ENCODE measurements at regions not wholly inside any gene's neighbourhood (a gene's known extent, or its start where the extent isn't known, plus 50 kb on each side); places are given as distances from the start of the nearest gene placed in this dataset.

DNA sequence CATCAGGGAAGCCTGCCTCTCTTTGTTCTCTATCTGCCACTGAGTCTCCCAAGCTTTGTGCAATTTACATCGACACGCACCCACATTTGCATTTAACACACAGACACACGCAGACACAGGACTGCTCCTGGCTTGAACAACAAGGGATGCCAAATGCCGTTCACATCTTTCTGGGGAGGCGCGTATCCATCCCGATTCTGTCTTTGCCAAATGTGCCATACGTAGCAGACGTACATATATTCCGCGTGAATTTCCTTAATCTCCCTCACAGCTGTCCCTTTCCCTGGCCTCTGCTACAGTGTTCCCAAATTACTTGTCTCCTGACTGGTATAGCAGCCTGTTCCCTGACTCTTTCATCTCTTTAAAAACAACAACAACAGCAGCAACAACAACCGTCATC lies 409.5 kb downstream of the MIAT start:
- TF ChIP-seq GATA2 (IDR thresholded peaks at IDR 0.05; ENCODE audit: low read depth, low read length) (no peak), GATA3 (IDR thresholded peaks at IDR 0.05; ENCODE audit: low read depth, low read length) (no peak)

DNA sequence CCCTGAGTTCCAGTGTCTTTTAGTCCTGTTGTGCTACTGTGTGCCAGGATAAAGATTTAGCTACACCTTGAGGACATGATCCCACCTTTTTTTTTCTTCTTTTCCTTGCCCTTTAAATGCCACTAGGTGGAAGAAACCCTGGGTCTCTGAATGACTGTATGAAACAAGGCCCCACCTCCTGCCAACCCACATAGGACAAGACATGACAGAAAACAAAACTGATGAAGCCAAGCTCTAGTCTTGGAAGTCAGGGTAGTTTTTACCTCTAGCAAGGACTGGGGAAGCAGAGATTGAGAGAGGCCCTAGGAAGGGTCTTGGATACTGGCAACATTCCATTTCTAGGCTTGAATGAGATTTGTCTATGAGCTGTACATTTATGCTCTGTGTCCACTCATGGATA lies 410.7 kb downstream of the MIAT start:
- TF ChIP-seq GATA3 (IDR thresholded peaks at IDR 0.05; ENCODE audit: low read depth, low read length) (no peak), GATA2 (IDR thresholded peaks at IDR 0.05; ENCODE audit: low read depth, low read length) (no peak)

DNA sequence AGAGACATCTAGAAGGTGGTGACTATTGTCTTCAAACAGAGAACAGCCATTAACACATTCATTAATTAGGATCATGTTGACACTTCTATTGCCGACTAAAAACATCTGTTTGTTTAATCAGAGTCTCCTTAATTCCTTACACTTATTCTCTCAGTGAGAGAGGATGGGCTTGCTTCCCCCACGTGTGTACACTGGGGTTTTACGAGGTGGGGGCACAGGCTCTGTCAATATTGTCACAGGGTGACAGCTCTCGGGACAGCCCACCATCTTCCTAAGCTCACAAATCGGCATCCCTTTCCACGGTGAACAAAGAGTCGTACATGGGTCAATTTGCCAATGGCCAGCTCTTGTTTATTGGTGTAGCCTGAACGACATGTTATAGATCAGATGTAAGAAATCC lies 413.2 kb downstream of the MIAT start:
- TF ChIP-seq GATA2 (IDR thresholded peaks at IDR 0.05; ENCODE audit: low read depth, low read length) (no peak), GATA3 (IDR thresholded peaks at IDR 0.05; ENCODE audit: low read depth, low read length) (no peak)

DNA sequence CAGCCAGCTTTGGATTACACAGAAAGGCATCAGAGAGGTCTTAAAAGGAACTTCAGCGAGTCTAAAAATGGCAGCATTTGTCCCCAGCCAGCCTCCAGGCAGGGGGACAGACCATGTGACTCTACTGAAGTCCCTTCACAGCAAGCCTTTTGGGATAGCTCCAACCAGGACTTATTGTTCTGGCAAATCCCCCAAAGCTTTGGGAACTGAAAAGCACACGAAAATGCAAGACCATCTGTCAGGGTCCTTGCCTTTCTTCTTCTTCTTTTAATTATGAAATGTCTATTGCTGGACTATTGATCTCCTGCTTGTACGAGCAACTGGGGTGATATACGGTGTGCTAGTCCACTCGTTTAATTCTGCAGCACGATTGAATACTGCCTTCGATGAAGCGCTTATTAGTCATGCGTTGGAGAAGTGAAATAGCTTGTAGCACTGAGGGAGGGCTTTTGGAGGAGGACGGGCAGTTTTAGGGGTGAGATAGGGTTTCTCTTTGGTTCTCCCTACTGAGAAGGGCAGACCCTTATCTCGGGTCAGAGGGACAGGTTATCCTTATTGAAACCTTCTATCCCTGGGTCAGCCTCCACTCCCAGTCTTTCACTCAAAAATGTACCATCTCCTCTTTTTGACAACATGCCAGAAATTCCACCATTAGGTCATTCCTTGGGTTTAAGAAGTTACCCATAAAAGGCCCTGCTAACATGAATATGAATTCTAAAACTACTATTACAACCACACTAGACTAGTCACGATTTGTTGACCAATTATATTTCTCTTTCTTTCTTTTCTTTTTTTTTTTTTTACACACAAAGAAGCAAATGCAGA lies 416.4 kb downstream of the MIAT start:
- TF ChIP-seq GATA3 (IDR thresholded peaks at IDR 0.05; ENCODE audit: low read depth, low read length), result no peak
- no peak for TF ChIP-seq GATA2 (IDR thresholded peaks at IDR 0.05; ENCODE audit: low read depth, low read length)

GRCh38 chr22:27075028-27075678 lies 417.8 kb downstream of the MIAT start:
- TF ChIP-seq GATA2 (IDR thresholded peaks at IDR 0.05; ENCODE audit: low read depth, low read length), result no peak
- TF ChIP-seq GATA3 (IDR thresholded peaks at IDR 0.05; ENCODE audit: low read depth, low read length), result no peak

DNA sequence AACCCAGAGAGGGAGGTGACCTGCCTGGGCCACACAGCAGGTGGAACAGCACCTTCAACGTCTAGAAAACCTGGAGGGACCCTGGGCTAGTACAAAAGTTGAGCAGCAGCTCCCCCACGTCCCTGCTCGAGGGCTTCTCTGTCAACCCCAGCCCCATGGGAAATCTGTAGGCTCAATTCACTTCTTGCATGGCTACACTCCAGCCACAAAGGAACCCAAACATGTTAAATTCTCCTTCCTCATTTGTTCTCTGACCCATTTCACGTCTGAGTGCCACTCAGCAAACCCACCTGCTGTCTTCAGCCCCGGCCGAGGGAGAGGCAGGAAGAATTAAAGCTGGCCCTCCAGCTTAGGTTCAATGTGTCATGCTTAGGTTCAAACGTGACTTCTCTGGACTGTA lies 418.5 kb downstream of the MIAT start:
- TF ChIP-seq GATA2 (IDR thresholded peaks at IDR 0.05; ENCODE audit: low read depth, low read length), result no peak
- TF ChIP-seq GATA3 (IDR thresholded peaks at IDR 0.05; ENCODE audit: low read depth, low read length), result no peak

GRCh38 chr22:27080036-27080578 lies 422.7 kb downstream of the MIAT start:
- TF ChIP-seq GATA3 (IDR thresholded peaks at IDR 0.05; ENCODE audit: low read depth, low read length) (no peak), GATA2 (IDR thresholded peaks at IDR 0.05; ENCODE audit: low read depth, low read length) (no peak)

GRCh38 chr22:27080863-27081262 lies 423.5 kb downstream of the MIAT start:
- TF ChIP-seq GATA3 (IDR thresholded peaks at IDR 0.05; ENCODE audit: low read depth, low read length) (no peak), GATA2 (IDR thresholded peaks at IDR 0.05; ENCODE audit: low read depth, low read length) (no peak)

DNA sequence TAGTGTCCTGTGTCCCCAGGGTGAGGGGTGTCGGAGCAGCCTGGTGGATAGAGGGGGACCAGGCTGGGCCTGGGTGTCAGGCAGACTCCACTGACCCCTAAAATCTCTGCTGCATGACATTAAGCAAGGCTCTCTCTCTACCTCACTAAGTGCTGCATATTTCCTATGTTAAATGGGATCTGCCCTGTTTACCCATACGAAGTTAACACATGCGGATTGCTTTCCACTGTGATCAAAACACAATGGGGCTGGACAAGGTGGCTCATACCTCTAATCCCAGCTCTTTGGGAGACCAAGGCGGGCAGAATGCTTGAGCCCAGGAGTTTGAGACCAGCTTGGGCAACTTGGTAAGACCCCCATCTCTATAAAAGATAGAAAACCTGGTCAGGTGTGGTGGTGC lies 426.2 kb downstream of the MIAT start:
- TF ChIP-seq GATA3 (IDR thresholded peaks at IDR 0.05; ENCODE audit: low read depth, low read length), result no peak
- TF ChIP-seq GATA2 (IDR thresholded peaks at IDR 0.05; ENCODE audit: low read depth, low read length), result no peak

DNA sequence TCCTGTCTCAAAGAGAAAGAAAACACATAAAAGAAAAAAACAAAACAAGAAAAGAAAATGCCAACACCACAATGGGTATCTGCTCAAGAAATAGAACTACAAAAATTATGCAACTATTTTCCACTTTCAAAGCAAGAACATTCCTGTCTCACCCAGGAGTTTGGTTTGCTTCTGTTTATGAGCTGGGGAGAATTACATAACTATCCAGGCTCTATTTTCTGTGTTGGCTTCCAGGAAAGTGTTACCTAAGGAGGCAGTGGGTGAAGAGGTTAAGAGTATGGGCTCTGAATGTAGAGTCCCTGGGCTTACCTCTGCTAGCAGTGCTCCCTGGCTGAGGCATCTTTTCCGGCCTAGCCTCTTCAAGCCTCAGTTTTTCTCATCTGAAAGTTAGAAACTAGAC lies 426.7 kb downstream of the MIAT start:
- TF ChIP-seq GATA2 (IDR thresholded peaks at IDR 0.05; ENCODE audit: low read depth, low read length), result no peak
- TF ChIP-seq GATA3 (IDR thresholded peaks at IDR 0.05; ENCODE audit: low read depth, low read length), result no peak

- TF ChIP-seq GATA2 (IDR thresholded peaks at IDR 0.05; ENCODE audit: low read depth, low read length), result no peak
- no peak for TF ChIP-seq GATA3 (IDR thresholded peaks at IDR 0.05; ENCODE audit: low read depth, low read length)
Measured at GRCh38 chr22:27086080-27087044, 429.0 kb downstream of the MIAT start.

- TF ChIP-seq GATA3 (IDR thresholded peaks at IDR 0.05; ENCODE audit: low read depth, low read length) (no peak), GATA2 (IDR thresholded peaks at IDR 0.05; ENCODE audit: low read depth, low read length) (no peak)
Measured at GRCh38 chr22:27087051-27087450, 429.7 kb downstream of the MIAT start.

DNA sequence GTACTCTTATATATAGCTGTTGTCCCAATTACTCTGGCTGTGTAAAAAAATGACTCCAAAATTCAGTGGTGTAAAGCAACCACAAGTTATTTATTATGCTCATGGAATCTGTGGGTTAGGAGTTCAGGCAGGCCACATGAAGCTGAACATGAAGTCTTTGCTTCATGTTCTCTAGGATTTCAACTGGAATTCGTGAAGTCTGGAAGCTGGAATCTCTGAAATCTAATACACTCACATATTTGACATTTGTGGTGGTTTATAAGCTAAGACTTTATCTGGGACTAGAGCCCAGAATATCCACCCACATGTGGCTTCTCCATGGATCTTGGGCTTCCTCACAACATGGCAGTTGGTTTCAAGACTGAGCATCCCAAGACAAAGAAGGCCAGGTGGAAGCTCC lies 430.6 kb downstream of the MIAT start:
- TF ChIP-seq GATA2 (IDR thresholded peaks at IDR 0.05; ENCODE audit: low read depth, low read length) (no peak), GATA3 (IDR thresholded peaks at IDR 0.05; ENCODE audit: low read depth, low read length) (no peak)

DNA sequence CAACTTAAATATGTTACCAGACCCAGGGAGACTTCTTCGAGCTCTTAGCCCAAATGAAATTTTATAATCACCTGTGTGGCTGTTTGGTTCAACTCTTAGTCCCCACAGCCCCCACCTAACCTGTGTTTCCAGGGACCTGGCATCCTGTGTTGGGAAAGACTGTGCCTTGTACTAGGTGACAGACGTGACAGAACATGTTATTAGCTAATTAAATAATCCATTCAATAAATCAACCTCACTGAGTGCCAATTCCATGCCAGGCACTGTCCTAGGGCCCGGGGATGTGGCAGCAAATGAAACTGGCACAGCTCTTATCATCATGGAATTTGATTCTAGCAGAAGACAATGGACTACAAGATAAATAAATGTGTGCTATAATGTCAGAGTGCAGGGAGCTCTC lies 431.9 kb downstream of the MIAT start:
- TF ChIP-seq GATA2 (IDR thresholded peaks at IDR 0.05; ENCODE audit: low read depth, low read length) (no peak; the same call in 1 of the 2 replicates), GATA3 (IDR thresholded peaks at IDR 0.05; ENCODE audit: low read depth, low read length) (no peak)
